Testis (tissue), 2 donors: ENCODE measurements at regions not wholly inside any gene's neighbourhood (a gene's known extent, or its start where the extent isn't known, plus 50 kb on each side); places are given as distances from the start of the nearest gene placed in this dataset.
"Not testable (repeated sequence)": the region's sequence is repeated elsewhere in the genome, so short reads cannot be mapped to it uniquely, and the experiment has no call there.

ENCODE experiments used
- DNase-seq: peaks from one replicate; pipeline ENCODE4 v3.0.0-alpha.2; 2019
- H3K27ac ChIP-seq, 2 donors: fragments of 200-600 bp; sonication (generic); one replicate each; pipeline ENCODE4 v1.5.1; 2019
- H3K27me3 ChIP-seq: fragments of 200-600 bp; sonication (generic); one replicate; pipeline ENCODE4 v1.5.1; 2019
- H3K36me3 ChIP-seq: fragments of 200-600 bp; sonication (generic); one replicate; pipeline ENCODE4 v1.5.1; 2017; ENCODE audit warnings: low read depth; ENCODE audit errors: missing control alignments
- H3K4me1 ChIP-seq: fragments of 200-600 bp; sonication (generic); one replicate; pipeline ENCODE4 v1.5.1; 2019
- H3K4me3 ChIP-seq, 2 donors: fragments of 200-600 bp; sonication (generic); one replicate each; pipeline ENCODE4 v1.5.1; 2017 to 2019
- H3K9me3 ChIP-seq: fragments of 200-600 bp; sonication (generic); one replicate; pipeline ENCODE4 v1.5.1; 2017
- POLR2A ChIP-seq: fragments of 450-650 bp; IDR thresholded peaks from one replicate; pipeline ENCODE4 v1.6.1; 2017; ENCODE audit warnings: antibody characterized with exemption, mild to moderate bottlenecking, moderate library complexity
- WGBS, 2 donors: methylation state at CpG; one replicate each; pipeline ENCODE4 v1.1.5; 2018; 5-methylcytosine and 5-hydroxymethylcytosine counted together
- intact Hi-C: fragments of 100-400 bp; cut with DNase I; formaldehyde crosslinking; loops from one replicate; pipeline ENCODE4 v1.15.1; 2023; ENCODE audit warnings: low total_unique reads
- TF ChIP-seq, protein P1 (sequence below), 3 experiments: fragments of 450-650 bp in 2 of 3; fragments of 200-600 bp in 1 of 3; sonication (generic) in 1 of 3; IDR thresholded peaks; one replicate each; pipeline ENCODE4 v1.5.1; 2016 to 2019; ENCODE audit warnings: antibody characterized with exemption in 3 of 3, mild to moderate bottlenecking in 2 of 3, moderate library complexity in 1 of 3

- intact Hi-C loops = no loop called here
- 90 to 95% methylated on average over 4 of the region's 4 CpGs for WGBS, 2 donors
- Histone ChIP-seq H3K27me3 (no peaks in the 10 kb centered on the region), H3K27ac (no peak overlapping the region), H3K9me3 (no peaks in the 10 kb centered on the region), H3K4me3 (no peak overlapping the region), H3K36me3 (no peaks in the 10 kb centered on the region), H3K4me1 (no peaks in the 10 kb centered on the region)
- TF ChIP-seq POLR2A = no peak
- TF ChIP-seq, protein P1, sequence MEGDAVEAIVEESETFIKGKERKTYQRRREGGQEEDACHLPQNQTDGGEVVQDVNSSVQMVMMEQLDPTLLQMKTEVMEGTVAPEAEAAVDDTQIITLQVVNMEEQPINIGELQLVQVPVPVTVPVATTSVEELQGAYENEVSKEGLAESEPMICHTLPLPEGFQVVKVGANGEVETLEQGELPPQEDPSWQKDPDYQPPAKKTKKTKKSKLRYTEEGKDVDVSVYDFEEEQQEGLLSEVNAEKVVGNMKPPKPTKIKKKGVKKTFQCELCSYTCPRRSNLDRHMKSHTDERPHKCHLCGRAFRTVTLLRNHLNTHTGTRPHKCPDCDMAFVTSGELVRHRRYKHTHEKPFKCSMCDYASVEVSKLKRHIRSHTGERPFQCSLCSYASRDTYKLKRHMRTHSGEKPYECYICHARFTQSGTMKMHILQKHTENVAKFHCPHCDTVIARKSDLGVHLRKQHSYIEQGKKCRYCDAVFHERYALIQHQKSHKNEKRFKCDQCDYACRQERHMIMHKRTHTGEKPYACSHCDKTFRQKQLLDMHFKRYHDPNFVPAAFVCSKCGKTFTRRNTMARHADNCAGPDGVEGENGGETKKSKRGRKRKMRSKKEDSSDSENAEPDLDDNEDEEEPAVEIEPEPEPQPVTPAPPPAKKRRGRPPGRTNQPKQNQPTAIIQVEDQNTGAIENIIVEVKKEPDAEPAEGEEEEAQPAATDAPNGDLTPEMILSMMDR (IDR thresholded peaks at IDR 0.05) = no peak
- no peak for DNase-seq
Observed at GRCh38 chr21:16218682-16219343, 489.0 kb downstream of the USP25 start.

GRCh38 chr21:16224756-16225155 is 495.0 kb downstream of the USP25 start:
- H3K4me1 ChIP-seq, H3K9me3 ChIP-seq, DNase-seq, H3K27ac ChIP-seq, H3K4me3 ChIP-seq, intact Hi-C loops, H3K36me3 ChIP-seq, H3K27me3 ChIP-seq: not testable (repeated sequence)
- 92 to 100% methylated on average over 1 to 3 of the region's 3 CpGs for WGBS, 2 donors

GRCh38 chr21:16239659-16240265 is 510.0 kb downstream of the USP25 start:
- H3K4me1 ChIP-seq = no peaks in the 10 kb centered on the region
- no peaks in the 10 kb centered on the region for H3K9me3 ChIP-seq
- no peak for TF ChIP-seq POLR2A
- TF ChIP-seq, protein P1 (IDR thresholded peaks at IDR 0.05) = no peak
- no peaks in the 10 kb centered on the region for H3K36me3 ChIP-seq
- DNase-seq = no peak
- no peak overlapping the region for H3K27ac ChIP-seq
- intact Hi-C loops = no loop called here
- 82 to 91% methylated on average over 10 to 11 of the region's 11 CpGs for WGBS, 2 donors
- H3K27me3 ChIP-seq = no peaks in the 10 kb centered on the region
- no peak overlapping the region for H3K4me3 ChIP-seq

- H3K4me3 ChIP-seq = no peak overlapping the region
- no peak overlapping the region for H3K27ac ChIP-seq
- WGBS, 2 donors = 87 to 93% methylated on average over 2 of the region's 2 CpGs
- no peaks in the 10 kb centered on the region for H3K4me1 ChIP-seq
- H3K36me3 ChIP-seq = no peaks in the 10 kb centered on the region
- no peaks in the 10 kb centered on the region for H3K27me3 ChIP-seq
- intact Hi-C loops = no loop called here
- DNase-seq = no peak
- TF ChIP-seq, protein P1 (IDR thresholded peaks at IDR 0.05) = no peak
- no peak for TF ChIP-seq POLR2A
- no peaks in the 10 kb centered on the region for H3K9me3 ChIP-seq
Observed at GRCh38 chr21:16241016-16241415, 511.2 kb downstream of the USP25 start.

DNA sequence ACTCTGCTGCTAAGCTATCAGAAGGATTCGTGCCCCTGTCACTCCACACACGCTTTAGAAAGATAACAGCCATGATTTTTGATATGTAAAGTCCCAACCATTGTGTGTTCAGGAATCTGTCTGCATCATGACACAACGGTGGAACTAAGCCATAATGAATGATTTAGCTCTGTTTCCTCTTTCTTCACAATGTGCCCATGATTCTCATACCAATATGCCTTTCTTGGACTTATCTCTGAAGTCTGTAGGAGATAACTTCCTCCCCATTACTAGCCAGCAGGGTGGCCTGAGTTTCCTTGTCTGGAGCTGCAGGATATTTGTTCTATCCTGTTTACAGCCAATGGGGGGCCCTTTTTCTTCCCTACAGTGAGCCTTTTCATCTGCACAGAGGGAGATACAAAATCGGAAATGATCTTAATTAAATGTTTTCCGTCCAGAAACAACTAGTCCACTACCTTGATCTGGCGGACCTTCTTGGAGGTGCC is 511.7 kb downstream of the USP25 start:
- H3K27ac ChIP-seq = no peak overlapping the region
- 55 to 61% methylated on average over 6 of the region's 6 CpGs for WGBS, 2 donors
- H3K4me1 ChIP-seq = no peaks in the 10 kb centered on the region
- intact Hi-C loops = no loop called here
- no peak for TF ChIP-seq POLR2A
- TF ChIP-seq, protein P1 (IDR thresholded peaks at IDR 0.05) = no peak
- no peaks in the 10 kb centered on the region for H3K27me3 ChIP-seq
- no peak for DNase-seq
- H3K36me3 ChIP-seq = no peaks in the 10 kb centered on the region
- H3K4me3 ChIP-seq = no peak overlapping the region
- H3K9me3 ChIP-seq = no peaks in the 10 kb centered on the region
